GM23338 (cell line): ENCODE measurements at regions not wholly inside any gene's neighbourhood (a gene's known extent, or its start where the extent isn't known, plus 50 kb on each side); places are given as distances from the start of the nearest gene placed in this dataset.

Experiments used
- ATAC-seq: fragments of 200-7000 bp; cut with Tn5 transposase; 3 replicates; pipeline ENCODE4 v1.9.1; 2020
- DNase-seq: peaks from one replicate; pipeline ENCODE4 v3.0.0-alpha.2; 2015; ENCODE audit warnings: low spot score
- H2AFZ ChIP-seq: fragments of 200-600 bp; sonication (generic); 2 replicates; pipeline ENCODE4 v1.8.0; 2016; ENCODE audit warnings: antibody characterized with exemption, mild to moderate bottlenecking, moderate library complexity
- H3F3A ChIP-seq: fragments of 200-600 bp; sonication (generic); replicated peaks from 2 replicates; pipeline ENCODE4 v1.8.0; 2017; ENCODE audit warnings: antibody characterized with exemption, mixed run types, low read depth
- H3K27ac ChIP-seq: fragments of 200-600 bp; sonication (generic); 2 replicates; pipeline ENCODE4 v1.6.1; 2016; ENCODE audit warnings: low read depth
- H3K27me3 ChIP-seq: fragments of 200-600 bp; sonication (generic); 2 replicates; pipeline ENCODE4 v1.8.0; 2016; ENCODE audit warnings: mild to moderate bottlenecking, mixed run types, moderate library complexity; ENCODE audit not compliant: insufficient read depth
- H3K36me3 ChIP-seq: fragments of 200-600 bp; sonication (generic); 2 replicates; pipeline ENCODE4 v1.8.0; 2016; ENCODE audit warnings: mild to moderate bottlenecking; ENCODE audit not compliant: insufficient read depth
- H3K4me1 ChIP-seq: fragments of 200-600 bp; sonication (generic); 2 replicates; pipeline ENCODE4 v1.8.0; 2016; ENCODE audit warnings: mild to moderate bottlenecking, moderate library complexity; ENCODE audit not compliant: insufficient read depth
- H3K4me2 ChIP-seq: fragments of 200-600 bp; sonication (generic); 2 replicates; pipeline ENCODE4 v1.7.1; 2017; ENCODE audit warnings: mixed run types
- H3K4me3 ChIP-seq: fragments of 200-600 bp; sonication (generic); 2 replicates; pipeline ENCODE4 v1.6.1; 2016; ENCODE audit warnings: mixed run types
- H3K79me2 ChIP-seq: fragments of 200-600 bp; sonication (generic); replicated peaks from 2 replicates; pipeline ENCODE4 v1.8.0; 2017; ENCODE audit warnings: mild to moderate bottlenecking; ENCODE audit not compliant: insufficient read depth
- H3K9me2 ChIP-seq: fragments of 200-600 bp; sonication (generic); 2 replicates; pipeline ENCODE4 v1.8.0; 2017; ENCODE audit not compliant: insufficient read depth
- H4K20me1 ChIP-seq: fragments of 200-600 bp; sonication (generic); replicated peaks from 2 replicates; pipeline ENCODE4 v1.8.0; 2017; ENCODE audit warnings: mild to moderate bottlenecking; ENCODE audit not compliant: insufficient read depth
- H3K27ac Mint-ChIP-seq: 2 replicates; pipeline ENCODE4 v1.8.0; 2020; ENCODE audit warnings: inconsistent platforms, mild to moderate bottlenecking, moderate library complexity, mixed read lengths
- H3K27me3 Mint-ChIP-seq: 3 replicates; pipeline ENCODE4 v1.8.0; 2022; ENCODE audit warnings: low read depth, mild to moderate bottlenecking, moderate library complexity, mixed read lengths, inconsistent platforms; ENCODE audit not compliant: insufficient read depth, poor library complexity
- H3K36me3 Mint-ChIP-seq: 3 replicates; pipeline ENCODE4 v1.8.0; 2021; ENCODE audit warnings: low read depth, mild to moderate bottlenecking, inconsistent platforms, moderate library complexity, mixed read lengths
- H3K4me1 Mint-ChIP-seq: 3 replicates; pipeline ENCODE4 v1.8.0; 2020; ENCODE audit warnings: mild to moderate bottlenecking, inconsistent platforms, mixed read lengths
- H3K4me3 Mint-ChIP-seq: 3 replicates; pipeline ENCODE4 v1.8.0; 2021; ENCODE audit warnings: moderate library complexity, mild to moderate bottlenecking, inconsistent platforms, mixed read lengths
- H3K9me3 Mint-ChIP-seq: 3 replicates; pipeline ENCODE4 v1.8.0; 2020; ENCODE audit warnings: moderate library complexity, mild to moderate bottlenecking, inconsistent platforms, mixed read lengths
- CREB1 ChIP-seq: fragments of 250-450 bp; sonication (Bioruptor Pico); IDR thresholded peaks from 2 replicates; pipeline ENCODE4 v1.5.0; 2020; ENCODE audit warnings: low read depth, mild to moderate bottlenecking, moderate library complexity
- CTCF ChIP-seq, 2 experiments: fragments of 200-600 bp in 1 of 2; sonication (generic) in 1 of 2; conservative IDR thresholded peaks; 2 replicates each; pipeline versions ENCODE4 v1.5.1 to v1.6.1; 2016 to 2017; ENCODE audit warnings: antibody characterized with exemption in 2 of 2, low read depth in 2 of 2, mild to moderate bottlenecking in 2 of 2, moderate library complexity in 1 of 2
- EZH2 ChIP-seq: fragments of 200-600 bp; sonication (generic); IDR thresholded peaks from one replicate; pipeline ENCODE4 v1.8.0; 2017; ENCODE audit warnings: antibody characterized with exemption, mild to moderate bottlenecking, low read depth; ENCODE audit not compliant: unreplicated experiment
- EZH2phosphoT487 ChIP-seq: fragments of 200-600 bp; sonication (generic); IDR thresholded peaks from one replicate; pipeline ENCODE4 v1.8.1; 2018; ENCODE audit warnings: antibody characterized with exemption; ENCODE audit not compliant: unreplicated experiment
- NANOG ChIP-seq: IDR thresholded peaks from 2 replicates; pipeline ENCODE4 v1.6.1; 2016; ENCODE audit warnings: antibody characterized with exemption, borderline replicate concordance
- POLR2AphosphoS5 ChIP-seq: IDR thresholded peaks from 2 replicates; pipeline ENCODE4 v1.6.1; 2016; ENCODE audit warnings: antibody characterized with exemption, low read depth
- REST ChIP-seq: IDR thresholded peaks from one replicate; pipeline ENCODE4 v1.6.1; 2018; ENCODE audit warnings: antibody characterized with exemption; ENCODE audit not compliant: unreplicated experiment
- STAT1 ChIP-seq: IDR thresholded peaks from one replicate; pipeline ENCODE4 v1.6.1; 2016; ENCODE audit warnings: antibody characterized with exemption; ENCODE audit not compliant: unreplicated experiment
- ZNF114 ChIP-seq: fragments of 250-450 bp; sonication (Bioruptor Pico); IDR thresholded peaks from 2 replicates; pipeline ENCODE4 v1.5.0; 2020; ENCODE audit warnings: mild to moderate bottlenecking, moderate library complexity
- ZNF331 ChIP-seq: fragments of 250-450 bp; sonication (Bioruptor Pico); IDR thresholded peaks from 2 replicates; pipeline ENCODE4 v1.5.0; 2020; ENCODE audit warnings: low read depth, mild to moderate bottlenecking, moderate library complexity
- ZNF462 ChIP-seq: fragments of 250-450 bp; sonication (Bioruptor Pico); IDR thresholded peaks from 2 replicates; pipeline ENCODE4 v1.5.0; 2020; ENCODE audit warnings: mild to moderate bottlenecking, moderate library complexity

GRCh38 chrX:147699061-147699460 is 212.7 kb upstream of the FMR1 start:
- H3K27me3 Mint-ChIP-seq, result peaks cover 93% of the 10 kb centered on the region
- no peak overlapping the region for H3K4me3 Mint-ChIP-seq
- Histone ChIP-seq H3F3A (no peaks in the 10 kb centered on the region), H3K27me3 (peaks cover 96% of the 10 kb centered on the region), H3K79me2 (no peaks in the 10 kb centered on the region), H3K4me1 (no peaks in the 10 kb centered on the region), H3K36me3 (no peaks in the 10 kb centered on the region), H3K27ac (no peak overlapping the region), H4K20me1 (peaks cover 6% of the 10 kb centered on the region; the same call in 1 of the 2 replicates), H3K9me2 (no peaks in the 10 kb centered on the region), H3K4me3 (no peak overlapping the region), H2AFZ (no peak overlapping the region), H3K4me2 (no peak overlapping the region)
- H3K4me1 Mint-ChIP-seq, result peaks cover 3% of the 10 kb centered on the region; the same call in 2 of the 3 replicates
- peaks cover 2% of the 10 kb centered on the region; the same call in 2 of the 3 replicates for H3K9me3 Mint-ChIP-seq
- no peaks in the 10 kb centered on the region for H3K36me3 Mint-ChIP-seq
- ATAC-seq, result peak; percentile 98
- H3K27ac Mint-ChIP-seq, result no peak overlapping the region
- TF ChIP-seq NANOG (peak; percentile 93), ZNF114 (CRISPR knock-in tag) (no peak), POLR2AphosphoS5 (peak; percentile 66), CREB1 (CRISPR knock-in tag) (peak; percentile 41; the same call in 1 of the 2 replicates)
- peak; percentile 83 for DNase-seq

GRCh38 chrX:147710301-147710700 is 201.4 kb upstream of the FMR1 start:
- H3K79me2 ChIP-seq, result no peaks in the 10 kb centered on the region
- H3K4me3 ChIP-seq, result no peak overlapping the region
- H3K36me3 ChIP-seq, result no peaks in the 10 kb centered on the region
- H3F3A ChIP-seq, result no peaks in the 10 kb centered on the region
- H4K20me1 ChIP-seq, result no peaks in the 10 kb centered on the region
- H3K27me3 ChIP-seq, result peaks cover 99% of the 10 kb centered on the region
- ATAC-seq (0 out of 3 replicates have a peak, but pooled peaks have one; percentile 26), DNase-seq (peak; percentile 9)
- no peaks in the 10 kb centered on the region for H3K36me3 Mint-ChIP-seq
- no peaks in the 10 kb centered on the region; the same call in 2 of the 3 replicates for H3K4me1 Mint-ChIP-seq
- no peak overlapping the region for H3K27ac Mint-ChIP-seq
- no peak overlapping the region for H3K4me3 Mint-ChIP-seq
- H3K27me3 Mint-ChIP-seq, result peaks cover 36% of the 10 kb centered on the region
- no peak overlapping the region for H2AFZ ChIP-seq
- H3K4me1 ChIP-seq, result no peaks in the 10 kb centered on the region
- no peak overlapping the region for H3K27ac ChIP-seq
- no peaks in the 10 kb centered on the region for H3K9me3 Mint-ChIP-seq
- no peaks in the 10 kb centered on the region for H3K9me2 ChIP-seq
- H3K4me2 ChIP-seq, result no peak overlapping the region
- TF ChIP-seq STAT1, result no peak
- TF ChIP-seq ZNF114 (CRISPR knock-in tag), result no peak
- TF ChIP-seq ZNF331, result no peak
- TF ChIP-seq ZNF462 (CRISPR knock-in tag), result no peak
- TF ChIP-seq REST, result no peak
- no peak for TF ChIP-seq CTCF (conservative IDR thresholded peaks at IDR 0.05; ENCODE audit: low read depth in 2 of 2)
- no peak for TF ChIP-seq EZH2
- no peak for TF ChIP-seq EZH2phosphoT487
